ENCODE measurements at regions not wholly inside any gene's neighbourhood (a gene's known extent, or its start where the extent isn't known, plus 50 kb on each side); places are given as distances from the start of the nearest gene placed in this dataset.
"Not testable (repeated sequence)": the region's sequence is repeated elsewhere in the genome, so short reads cannot be mapped to it uniquely, and the experiment has no call there.

GRCh38 chr4:66339007-66339406, 668.7 kb upstream of the EPHA5 start:
- intact Hi-C loops (cut with DNase I), result no loop called here
- DNase-seq (ENCODE audit: low spot score), result no peak
- no peak for ATAC-seq

DNA sequence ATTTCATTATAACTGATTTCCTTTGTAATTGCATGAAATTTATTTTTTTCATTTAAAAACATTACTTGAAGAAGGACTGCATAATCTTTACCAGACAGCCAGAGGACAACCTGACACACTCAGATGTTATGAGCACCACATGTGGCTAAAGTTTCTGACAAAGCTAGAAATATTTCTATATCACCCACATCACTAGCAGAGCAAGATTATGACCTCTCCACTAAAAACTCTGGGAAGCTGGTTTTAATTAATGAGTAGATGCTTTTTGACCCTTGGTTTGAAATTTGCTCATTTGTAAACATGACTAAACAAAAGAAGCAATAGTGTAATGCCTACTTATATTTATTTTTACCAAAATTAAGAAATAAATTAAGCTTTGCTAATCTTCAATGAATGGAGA, 661.5 kb upstream of the EPHA5 start:
- no peak for DNase-seq (ENCODE audit: low spot score)
- intact Hi-C loops (cut with DNase I), result no loop called here
- ATAC-seq, result no peak

- DNase-seq (ENCODE audit: low spot score) (no peak), ATAC-seq (no peak)
- intact Hi-C loops (cut with DNase I), result no loop called here
Observed at GRCh38 chr4:66330125-66330524, 659.8 kb upstream of the EPHA5 start.

DNA sequence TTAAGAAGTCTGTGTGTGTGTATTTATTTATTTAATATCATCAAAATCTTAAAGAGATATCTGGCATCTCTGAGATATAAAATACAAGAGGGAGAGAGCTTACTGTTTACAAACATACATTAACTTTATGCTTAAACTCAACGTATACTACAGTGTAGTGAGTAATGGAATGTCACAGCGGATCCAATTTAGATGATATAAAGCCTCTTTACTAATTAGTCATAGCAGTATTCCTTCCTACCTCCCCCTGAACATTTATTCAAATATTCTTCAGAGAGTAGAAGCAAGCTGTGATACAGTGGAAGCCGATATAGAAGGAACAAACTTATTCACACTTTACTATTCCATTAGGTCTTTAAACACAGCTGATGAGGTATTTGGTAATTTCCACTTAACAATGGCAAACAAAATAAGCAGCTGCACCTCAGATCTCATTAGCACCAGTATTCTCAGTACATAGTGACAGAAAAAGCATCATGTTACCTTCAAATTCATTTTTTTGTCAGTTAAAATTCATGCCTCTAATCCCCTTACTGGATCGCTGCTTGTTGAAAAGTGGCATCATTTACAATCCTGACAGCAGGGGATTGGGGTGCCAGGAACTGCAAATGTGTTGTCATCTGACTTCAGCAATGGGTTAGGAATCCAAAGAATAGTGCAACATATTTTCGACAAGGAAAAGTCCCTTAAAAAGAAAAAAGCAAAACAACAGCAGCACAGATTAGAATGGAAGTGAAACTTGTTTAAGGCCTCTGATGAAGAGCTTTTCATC, 658.7 kb upstream of the EPHA5 start:
- intact Hi-C loops (cut with DNase I), result no loop called here
- ATAC-seq (no peak), DNase-seq (ENCODE audit: low spot score) (no peak)

DNA sequence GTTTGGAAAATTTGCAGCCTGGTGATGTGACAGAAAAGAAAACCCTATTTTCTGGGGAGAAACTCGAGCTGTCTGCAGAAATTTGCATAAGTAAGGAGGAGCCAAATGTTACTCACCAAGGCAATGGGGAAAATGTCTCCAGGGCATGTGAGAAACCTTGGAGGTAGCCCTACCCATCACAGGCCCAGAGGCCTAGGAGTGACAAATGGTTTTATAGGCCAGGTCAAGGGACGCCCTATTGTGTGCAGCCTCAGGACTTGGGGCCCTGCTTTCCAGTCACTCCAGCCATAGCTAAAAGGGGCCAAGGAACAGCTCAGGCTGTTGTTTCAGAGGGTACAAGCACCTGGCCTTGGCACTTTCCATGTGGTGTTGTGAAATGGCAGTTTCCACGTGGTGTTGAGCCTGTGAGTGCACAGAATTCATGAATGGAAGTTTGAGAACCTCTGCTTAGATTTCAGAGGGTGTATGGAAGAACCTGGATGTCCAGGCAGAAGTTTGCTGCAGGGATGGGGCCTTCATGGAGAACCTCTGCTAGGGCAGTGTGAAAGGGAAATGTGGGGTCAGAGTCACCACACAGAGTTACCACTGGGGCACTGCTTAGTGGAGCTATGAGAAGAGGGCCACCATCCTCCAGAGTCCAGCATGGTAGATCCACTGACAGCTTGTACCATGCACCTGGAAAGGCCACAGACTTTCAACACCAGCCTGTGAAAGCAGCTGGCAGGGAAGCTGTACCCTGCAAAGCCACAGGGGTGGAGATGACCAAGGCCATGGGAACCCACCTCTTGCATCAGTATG, 637.6 kb upstream of the EPHA5 start:
- intact Hi-C loops (cut with DNase I), result no loop called here
- DNase-seq (ENCODE audit: low spot score) (no peak), ATAC-seq (no peak)

DNA sequence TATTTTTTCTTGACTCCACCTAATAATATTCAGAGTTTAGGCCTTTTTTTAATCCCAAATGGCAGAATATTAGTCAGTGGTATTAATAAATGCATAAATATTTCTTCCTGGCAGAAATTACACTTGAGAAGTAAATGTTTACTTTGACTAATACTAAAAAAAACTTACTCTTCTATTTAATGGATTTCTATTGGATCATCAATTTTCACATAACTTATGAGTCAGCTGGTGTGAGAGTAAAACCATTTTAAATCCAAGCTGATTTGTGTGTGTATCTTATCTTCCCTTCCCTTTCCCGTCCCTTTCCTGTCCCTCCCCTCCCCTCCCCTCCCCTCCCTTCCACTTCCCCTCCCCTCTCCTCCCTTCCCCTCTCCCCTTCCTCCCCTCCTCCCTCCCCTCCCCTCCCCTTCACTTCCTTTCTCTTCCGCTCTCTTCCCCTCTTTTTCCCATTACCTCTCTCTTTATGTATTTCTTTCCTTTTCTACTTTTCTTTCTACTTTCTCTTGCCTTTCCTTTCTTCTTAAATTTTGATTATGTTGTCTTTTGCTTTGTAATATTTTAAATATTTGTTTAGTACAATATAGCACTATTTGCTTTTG, 630.1 kb upstream of the EPHA5 start:
- DNase-seq (ENCODE audit: low spot score) (no peak), ATAC-seq (no peak)
- intact Hi-C loops (cut with DNase I), result no loop called here

DNA sequence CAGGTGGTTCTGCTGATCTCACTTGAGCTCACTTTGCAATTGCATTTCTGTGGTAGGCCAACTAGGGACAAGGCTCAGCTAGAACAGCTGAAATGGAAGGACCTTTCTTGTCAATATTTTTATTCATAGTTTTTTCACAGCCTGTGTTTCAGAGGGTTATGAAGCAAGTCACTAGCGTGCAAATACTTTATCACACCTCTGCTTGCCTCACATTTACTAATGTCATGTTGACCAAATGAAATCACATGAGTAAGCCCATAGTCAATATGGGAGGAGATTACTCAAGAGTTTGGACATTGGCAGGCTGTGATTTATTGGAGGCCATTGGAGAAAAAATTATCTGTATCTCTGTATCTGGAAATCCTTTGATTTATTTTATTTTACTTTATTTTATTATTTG, 628.3 kb upstream of the EPHA5 start:
- ATAC-seq, result no peak
- DNase-seq (ENCODE audit: low spot score), result no peak
- intact Hi-C loops (cut with DNase I), result no loop called here

- DNase-seq (ENCODE audit: low spot score), result no peak
- ATAC-seq, result no peak
- intact Hi-C loops (cut with DNase I), result no loop called here
Observed at GRCh38 chr4:66297703-66298102, 627.4 kb upstream of the EPHA5 start.

GRCh38 chr4:66294638-66295037, 624.3 kb upstream of the EPHA5 start:
- DNase-seq (ENCODE audit: low spot score) (no peak), ATAC-seq (no peak)
- intact Hi-C loops (cut with DNase I), result no loop called here

GRCh38 chr4:66284991-66285451, 614.7 kb upstream of the EPHA5 start:
- intact Hi-C loops (cut with DNase I), result no loop called here
- no peak for ATAC-seq
- no peak for DNase-seq (ENCODE audit: low spot score)

DNA sequence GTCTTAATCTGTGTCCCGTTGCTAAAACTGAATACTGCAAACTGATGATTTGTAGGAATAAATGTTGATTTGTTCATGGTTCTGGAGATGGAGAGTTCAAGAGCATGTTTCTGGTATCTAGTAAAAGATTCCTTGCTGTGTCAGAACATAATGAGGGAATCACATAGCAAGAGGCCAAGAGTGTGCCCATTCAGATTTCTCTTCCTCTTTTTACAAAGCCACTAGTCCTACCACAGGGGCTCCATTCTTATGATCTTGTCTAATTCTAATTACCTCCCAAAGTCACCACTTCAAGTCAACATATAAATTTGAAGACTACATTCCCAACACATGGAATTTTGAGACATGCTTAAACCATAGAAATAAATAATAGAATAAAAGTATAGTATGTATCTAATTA, 608.8 kb upstream of the EPHA5 start:
- ATAC-seq, result no peak
- DNase-seq (ENCODE audit: low spot score), result no peak
- intact Hi-C loops (cut with DNase I), result no loop called here

DNA sequence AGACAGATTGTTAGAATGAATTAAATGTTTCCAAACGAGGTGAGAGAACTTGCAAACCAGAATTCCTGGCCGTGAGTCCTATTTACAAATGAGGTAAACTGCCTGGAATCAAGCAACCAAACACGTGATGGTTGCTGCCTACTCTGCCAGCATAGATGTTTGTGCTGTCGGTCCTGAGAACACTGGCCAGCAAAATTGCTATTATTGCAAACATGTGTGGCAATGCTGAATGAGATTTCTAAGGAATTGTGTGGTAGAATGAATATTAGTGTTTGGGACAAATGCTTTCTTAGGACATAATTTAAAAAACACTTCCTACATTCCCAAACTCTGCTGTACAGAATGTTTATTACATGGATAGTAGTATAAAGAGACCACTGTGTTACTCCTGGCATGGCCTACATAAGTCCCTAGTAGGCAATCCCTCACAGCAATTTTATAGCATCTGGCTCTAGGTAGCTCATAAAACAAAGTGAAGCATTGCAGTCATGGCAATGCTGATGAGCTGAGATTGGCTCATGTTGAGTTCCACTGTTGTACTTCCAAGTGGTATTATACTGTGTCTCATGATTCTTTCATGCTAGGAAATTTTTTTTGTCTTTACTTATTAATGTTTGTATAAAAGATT, 605.2 kb upstream of the EPHA5 start:
- DNase-seq (ENCODE audit: low spot score) (no peak), ATAC-seq (no peak)
- intact Hi-C loops (cut with DNase I), result no loop called here

GRCh38 chr4:66273110-66273509, 602.8 kb upstream of the EPHA5 start:
- ATAC-seq (no peak), DNase-seq (ENCODE audit: low spot score) (no peak)
- intact Hi-C loops (cut with DNase I), result no loop called here

DNA sequence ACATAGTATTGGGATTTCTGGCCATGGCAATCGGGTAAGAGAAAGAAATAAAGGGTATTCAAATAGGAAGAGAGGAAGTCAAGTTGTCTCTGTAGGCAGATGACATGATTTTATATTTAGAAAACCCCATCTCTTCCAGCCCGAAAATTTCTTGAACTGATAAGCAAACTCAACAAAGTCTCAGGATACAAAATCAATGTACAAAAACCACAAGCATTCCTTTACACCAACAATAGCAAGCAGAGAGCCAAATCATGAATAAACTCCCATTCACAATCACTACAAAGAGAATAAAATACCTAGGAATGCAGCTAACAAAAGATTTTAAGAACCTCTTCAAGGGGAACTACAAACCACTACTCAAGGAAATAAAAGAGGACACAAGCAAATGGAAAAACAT, 600.1 kb upstream of the EPHA5 start:
- ATAC-seq; intact Hi-C loops (cut with DNase I); DNase-seq (ENCODE audit: low spot score): not testable (repeated sequence)

GRCh38 chr4:66266554-66266953, 596.3 kb upstream of the EPHA5 start:
- ATAC-seq; intact Hi-C loops (cut with DNase I): not testable (repeated sequence)

GRCh38 chr4:66266035-66266434, 595.7 kb upstream of the EPHA5 start:
- no peak for DNase-seq (ENCODE audit: low spot score)
- intact Hi-C loops (cut with DNase I), result no loop called here

More at GRCh38 chr4:66266554-66266953, 596.3 kb upstream of the EPHA5 start:
- not testable (repeated sequence) for DNase-seq (ENCODE audit: low spot score)

DNA sequence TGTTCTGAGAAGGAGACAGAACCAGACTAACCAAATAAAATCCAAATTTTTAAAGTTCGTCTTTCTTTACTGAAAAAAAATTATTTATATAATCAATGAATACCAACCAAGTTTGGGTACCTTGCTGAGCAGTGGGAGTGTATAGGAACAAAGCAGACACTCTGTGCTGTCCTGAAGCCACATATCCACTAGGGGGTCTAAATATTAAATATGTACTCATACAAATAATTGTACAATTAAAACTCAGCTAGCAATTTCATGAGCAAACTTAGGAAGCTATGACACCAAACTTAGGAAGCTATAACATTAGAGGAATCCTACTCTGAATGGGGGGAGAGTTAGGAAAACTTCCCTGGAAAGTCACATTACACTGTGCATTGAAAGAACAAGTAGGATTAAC, 582.0 kb upstream of the EPHA5 start:
- DNase-seq (ENCODE audit: low spot score), result no peak
- intact Hi-C loops (cut with DNase I), result no loop called here
- ATAC-seq, result no peak

More at GRCh38 chr4:66266035-66266434, 595.7 kb upstream of the EPHA5 start:
- ATAC-seq, result no peak

DNA sequence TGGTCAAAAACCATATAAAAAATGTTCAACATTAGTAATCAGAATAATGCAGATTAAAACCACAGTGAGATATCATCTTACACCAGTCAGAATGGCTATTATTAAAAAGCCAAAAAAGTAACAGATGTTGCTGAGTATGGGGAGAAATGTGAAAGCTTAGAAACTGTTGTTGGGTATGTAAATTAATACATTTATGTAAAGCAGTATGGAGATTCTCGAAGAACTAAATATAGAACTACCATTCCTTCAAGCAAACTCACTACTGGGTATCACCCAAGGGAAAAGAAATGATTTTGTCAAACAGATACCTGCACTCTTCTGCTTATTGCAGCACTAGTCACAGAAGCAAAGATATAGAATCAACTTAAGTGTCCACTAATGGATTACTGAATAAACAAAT, 576.4 kb upstream of the EPHA5 start:
- DNase-seq (ENCODE audit: low spot score), result no peak
- intact Hi-C loops (cut with DNase I), result no loop called here
- ATAC-seq, result no peak

- ATAC-seq, result no peak
- intact Hi-C loops (cut with DNase I), result no loop called here
- DNase-seq (ENCODE audit: low spot score), result no peak
Observed at GRCh38 chr4:66235876-66236275, 565.6 kb upstream of the EPHA5 start.

DNA sequence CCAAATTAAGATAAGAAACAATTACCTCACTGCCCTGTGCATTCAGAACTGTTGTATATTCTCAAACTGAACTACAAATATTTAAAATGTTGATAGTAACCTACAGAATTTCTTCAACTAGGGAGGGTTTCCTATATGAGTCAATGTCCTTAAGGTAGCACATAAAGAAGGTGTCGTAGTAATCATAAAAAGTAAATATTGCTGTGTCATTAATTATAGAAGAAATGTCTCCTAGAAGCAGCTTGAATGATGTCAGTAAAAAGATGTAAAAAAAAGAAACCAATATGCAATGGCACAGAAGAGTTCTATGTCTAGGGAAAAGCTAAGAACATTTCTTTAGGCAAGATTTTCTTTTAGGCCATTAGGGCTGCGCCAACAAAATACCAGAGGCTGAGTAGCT, 559.6 kb upstream of the EPHA5 start:
- DNase-seq (ENCODE audit: low spot score) (no peak), ATAC-seq (no peak)
- intact Hi-C loops (cut with DNase I), result no loop called here

Data from sciatic nerve (tissue), 2 donors.